Endodermal cell (in vitro differentiated cells): ENCODE measurements at regions not wholly inside any gene's neighbourhood (a gene's known extent, or its start where the extent isn't known, plus 50 kb on each side); places are given as distances from the start of the nearest gene placed in this dataset.

Source experiments
- DNase-seq: peaks from one replicate; pipeline ENCODE4 v3.0.0-alpha.2; 2017
- H3K27ac ChIP-seq: 2 replicates; pipeline ENCODE4 v1.5.1; 2013; ENCODE audit warnings: mild to moderate bottlenecking, low read depth, low read length, moderate library complexity
- H3K27me3 ChIP-seq: 2 replicates; pipeline ENCODE4 v1.6.1; 2013; ENCODE audit warnings: mild to moderate bottlenecking, low read length, moderate library complexity; ENCODE audit not compliant: insufficient read depth, control insufficient read depth, poor library complexity, severe bottlenecking
- H3K36me3 ChIP-seq: 2 replicates; pipeline ENCODE4 v1.7.0; 2013; ENCODE audit warnings: mild to moderate bottlenecking, low read length, moderate library complexity; ENCODE audit not compliant: control insufficient read depth, insufficient read depth
- H3K4me1 ChIP-seq: one replicate; pipeline ENCODE4 v1.7.0; 2013; ENCODE audit warnings: low read length; ENCODE audit not compliant: control insufficient read depth, insufficient read depth
- H3K4me3 ChIP-seq: 2 replicates; pipeline ENCODE4 v1.5.1; 2013; ENCODE audit warnings: mild to moderate bottlenecking, low read length, moderate library complexity
- H3K9ac ChIP-seq: 2 replicates; pipeline ENCODE4 v1.6.1; 2013; ENCODE audit warnings: mild to moderate bottlenecking, low read length, moderate library complexity; ENCODE audit not compliant: poor library complexity, severe bottlenecking; ENCODE audit errors: extremely low read depth
- H3K9me3 ChIP-seq: 2 replicates; pipeline ENCODE4 v1.6.1; 2013; ENCODE audit warnings: mild to moderate bottlenecking, low read length, moderate library complexity; ENCODE audit not compliant: control insufficient read depth
- H3K27ac Mint-ChIP-seq: 2 replicates; pipeline ENCODE4 v1.8.0; 2020; ENCODE audit warnings: mixed read lengths
- H3K27me3 Mint-ChIP-seq: 2 replicates; pipeline ENCODE4 v1.8.0; 2021; ENCODE audit warnings: mild to moderate bottlenecking, mixed read lengths; ENCODE audit not compliant: insufficient read depth
- H3K36me3 Mint-ChIP-seq: 2 replicates; pipeline ENCODE4 v1.8.0; 2020; ENCODE audit warnings: low read depth, mixed read lengths
- H3K4me1 Mint-ChIP-seq: 2 replicates; pipeline ENCODE4 v1.8.0; 2020; ENCODE audit warnings: mixed read lengths
- H3K4me3 Mint-ChIP-seq: 2 replicates; pipeline ENCODE4 v1.8.0; 2020; ENCODE audit warnings: mild to moderate bottlenecking, moderate library complexity, mixed read lengths
- H3K9me3 Mint-ChIP-seq: 2 replicates; pipeline ENCODE4 v1.8.0; 2020; ENCODE audit warnings: mild to moderate bottlenecking, mixed read lengths
- WGBS, 2 experiments: methylation state at CpG; one replicate each; pipeline versions ENCODE4 v1.1.5 to v1.1.7; 2013; ENCODE audit warnings: missing lambda C conversion rate in 2 of 2, mixed read lengths in 1 of 2; ENCODE audit not compliant: insufficient coverage in 1 of 2, insufficient read length in 1 of 2; 5-methylcytosine and 5-hydroxymethylcytosine counted together
- TF ChIP-seq, protein P1 (sequence below): fragments of 200-600 bp; sonication (generic); conservative IDR thresholded peaks from 2 replicates; pipeline ENCODE4 v1.5.0; 2021; ENCODE audit warnings: antibody characterized with exemption, mild to moderate bottlenecking

GRCh38 chr10:6333973-6334372, 131.2 kb downstream of the PFKFB3 start:
- Mint-ChIP-seq H3K4me3 (no peak overlapping the region), H3K36me3 (peaks cover 14% of the 10 kb centered on the region), H3K4me1 (peaks cover 6% of the 10 kb centered on the region), H3K27ac (no peak overlapping the region), H3K27me3 (no peaks in the 10 kb centered on the region), H3K9me3 (peaks cover 19% of the 10 kb centered on the region)
- Histone ChIP-seq H3K4me3 (no peak overlapping the region), H3K27ac (no peak overlapping the region), H3K9me3 (peaks cover 8% of the 10 kb centered on the region), H3K36me3 (no peaks in the 10 kb centered on the region), H3K4me1 (no peaks in the 10 kb centered on the region), H3K27me3 (no peaks in the 10 kb centered on the region), H3K9ac (no peak overlapping the region)
- 83 to 88% methylated on average over 1 to 2 of the region's 2 CpGs for WGBS, 2 experiments
- TF ChIP-seq, protein P1, sequence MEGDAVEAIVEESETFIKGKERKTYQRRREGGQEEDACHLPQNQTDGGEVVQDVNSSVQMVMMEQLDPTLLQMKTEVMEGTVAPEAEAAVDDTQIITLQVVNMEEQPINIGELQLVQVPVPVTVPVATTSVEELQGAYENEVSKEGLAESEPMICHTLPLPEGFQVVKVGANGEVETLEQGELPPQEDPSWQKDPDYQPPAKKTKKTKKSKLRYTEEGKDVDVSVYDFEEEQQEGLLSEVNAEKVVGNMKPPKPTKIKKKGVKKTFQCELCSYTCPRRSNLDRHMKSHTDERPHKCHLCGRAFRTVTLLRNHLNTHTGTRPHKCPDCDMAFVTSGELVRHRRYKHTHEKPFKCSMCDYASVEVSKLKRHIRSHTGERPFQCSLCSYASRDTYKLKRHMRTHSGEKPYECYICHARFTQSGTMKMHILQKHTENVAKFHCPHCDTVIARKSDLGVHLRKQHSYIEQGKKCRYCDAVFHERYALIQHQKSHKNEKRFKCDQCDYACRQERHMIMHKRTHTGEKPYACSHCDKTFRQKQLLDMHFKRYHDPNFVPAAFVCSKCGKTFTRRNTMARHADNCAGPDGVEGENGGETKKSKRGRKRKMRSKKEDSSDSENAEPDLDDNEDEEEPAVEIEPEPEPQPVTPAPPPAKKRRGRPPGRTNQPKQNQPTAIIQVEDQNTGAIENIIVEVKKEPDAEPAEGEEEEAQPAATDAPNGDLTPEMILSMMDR = no peak
- no peak for DNase-seq

- Mint-ChIP-seq H3K27me3 (no peaks in the 10 kb centered on the region), H3K27ac (no peak overlapping the region), H3K36me3 (peaks cover 12% of the 10 kb centered on the region), H3K4me1 (peaks cover 6% of the 10 kb centered on the region), H3K9me3 (peaks cover 18% of the 10 kb centered on the region), H3K4me3 (no peak overlapping the region)
- 88 to 95% methylated on average over 3 of the region's 3 CpGs for WGBS, 2 experiments
- Histone ChIP-seq H3K36me3 (no peaks in the 10 kb centered on the region), H3K4me1 (no peaks in the 10 kb centered on the region), H3K9ac (no peak overlapping the region), H3K9me3 (peaks cover 8% of the 10 kb centered on the region), H3K27ac (no peak overlapping the region), H3K27me3 (no peaks in the 10 kb centered on the region), H3K4me3 (no peak overlapping the region)
- DNase-seq = no peak
- TF ChIP-seq, protein P1 = no peak
Observed at GRCh38 chr10:6336016-6336415, 133.3 kb downstream of the PFKFB3 start.

- Mint-ChIP-seq H3K27me3 (no peaks in the 10 kb centered on the region), H3K9me3 (peaks cover 18% of the 10 kb centered on the region), H3K36me3 (peaks cover 10% of the 10 kb centered on the region), H3K27ac (no peak overlapping the region), H3K4me1 (peaks cover 6% of the 10 kb centered on the region), H3K4me3 (no peak overlapping the region)
- DNase-seq = no peak
- H3K36me3 ChIP-seq = no peaks in the 10 kb centered on the region
- H3K27me3 ChIP-seq = no peaks in the 10 kb centered on the region
- H3K4me3 ChIP-seq = no peak overlapping the region
- no peak overlapping the region for H3K9ac ChIP-seq
- H3K9me3 ChIP-seq = peaks cover 8% of the 10 kb centered on the region
- TF ChIP-seq, protein P1 = no peak
- H3K27ac ChIP-seq = no peak overlapping the region
- 90% methylated on average over 6 of the region's 6 CpGs; no CpG with 5 or more reads in 1 of the 2 experiments for WGBS, 2 experiments
- no peaks in the 10 kb centered on the region for H3K4me1 ChIP-seq
Observed at GRCh38 chr10:6337382-6337781, 134.7 kb downstream of the PFKFB3 start.
